ENCODE measurements at regions not wholly inside any gene's neighbourhood (a gene's known extent, or its start where the extent isn't known, plus 50 kb on each side); places are given as distances from the start of the nearest gene placed in this dataset.

DNA sequence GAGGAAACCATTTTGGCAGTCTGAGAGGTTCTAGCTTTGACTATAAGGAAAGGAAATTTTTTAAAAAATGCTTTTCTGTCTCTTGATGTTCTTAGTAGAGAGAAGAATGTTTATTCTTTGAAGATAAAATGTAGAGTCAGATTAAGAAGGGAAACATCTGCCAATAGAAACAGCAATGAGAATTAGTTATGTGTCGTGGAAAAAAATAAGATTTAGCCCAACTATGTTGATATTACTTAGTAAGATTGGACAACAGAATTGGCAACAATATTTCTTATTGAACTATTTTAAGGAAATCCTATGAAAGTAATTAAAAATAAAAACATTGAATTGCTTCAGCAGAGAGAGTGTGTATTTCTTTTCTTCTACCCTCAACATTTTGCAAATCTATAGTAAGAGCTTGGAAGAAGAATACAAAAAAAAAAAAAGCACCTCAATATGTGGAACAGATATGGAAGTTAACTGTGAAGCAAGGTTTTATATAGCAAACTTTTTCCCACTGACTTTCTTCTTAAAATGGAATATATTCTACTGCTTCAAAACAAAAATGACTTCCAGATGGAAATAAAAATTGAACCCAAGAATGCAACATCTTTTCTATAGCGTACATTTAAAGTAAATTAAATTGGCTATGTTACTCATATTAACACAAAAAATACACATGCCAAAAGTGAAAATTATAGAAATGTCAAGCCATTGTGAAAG is 177.9 kb downstream of the FAM124B start:
- no peak overlapping the region for H3K27ac ChIP-seq (ENCODE audit: insufficient read depth, low read depth, low read length)

More for the DNA sequence above, 177.9 kb downstream of the FAM124B start:
- no TSS peak for BruUV-seq (replicated peaks)
- FAIRE-seq (no peak), DNase-seq (ENCODE audit: low read depth, low spot score) (no peak)
- Histone ChIP-seq H3K9me3 (replicated peaks; ENCODE audit: control insufficient read depth, insufficient read depth, low read length) (no peaks in the 10 kb centered on the region), H3K4me1 (ENCODE audit: control insufficient read depth, extremely low read depth, insufficient read depth, low read length) (peaks cover 26% of the 10 kb centered on the region), H3K4me2 (ENCODE audit: insufficient read depth, low read length) (no peak overlapping the region), H3K4me3 (replicated peaks in 1 of 3; ENCODE audit: insufficient read depth in 1 of 3, low read depth in 1 of 3, low read length in 3 of 3) (no peak overlapping the region), H3K36me3 (ENCODE audit: control insufficient read depth in 2 of 2, extremely low read depth in 1 of 2, insufficient read depth in 2 of 2, low read length in 2 of 2) (no peaks in the 10 kb centered on the region), H2AFZ (ENCODE audit: low read depth, low read length) (no peak overlapping the region), H4K20me1 (replicated peaks; ENCODE audit: control insufficient read depth, extremely low read depth, insufficient read depth, low read length) (no peaks in the 10 kb centered on the region), H3K9me1 (replicated peaks; ENCODE audit: control insufficient read depth, extremely low read depth, insufficient read depth, low read length) (no peaks in the 10 kb centered on the region), H3K9ac (replicated peaks; ENCODE audit: extremely low read depth, insufficient read depth, low read length) (no peak overlapping the region), H3K79me2 (ENCODE audit: control insufficient read depth, insufficient read depth, low read length) (no peaks in the 10 kb centered on the region), H3K27me3 (ENCODE audit: control insufficient read depth in 2 of 2, insufficient read depth in 2 of 2, low read length in 2 of 2) (no peaks in the 10 kb centered on the region)
- intact Hi-C loops (cut with micrococcal nuclease) = loop anchor here (5.0 kb wide), 1 partner anchor 183 kb away; no protein-coding TSS in a partner anchor
- TF ChIP-seq JUN (IDR thresholded peaks at IDR 0.05; ENCODE audit: borderline replicate concordance, insufficient read depth, insufficient read length, low read depth) (no peak), MYC (IDR thresholded peaks at IDR 0.05; ENCODE audit: low read depth, low read length) (no peak), FOS (IDR thresholded peaks at IDR 0.05; ENCODE audit: borderline replicate concordance, insufficient read depth, low read length) (no peak), EZH2 (IDR thresholded peaks at IDR 0.05; ENCODE audit: borderline replicate concordance, low read depth, low read length, severe bottlenecking) (no peak), POLR2A (IDR thresholded peaks at IDR 0.05; ENCODE audit: low read depth, low read length) (no peak), GATA2 (IDR thresholded peaks at IDR 0.05; ENCODE audit: insufficient read depth, insufficient read length, low read depth, low read length) (no peak), POLR2AphosphoS5 (IDR thresholded peaks at IDR 0.05; ENCODE audit: insufficient read depth, low read depth, low read length) (no peak)
- TF ChIP-seq, protein P1, sequence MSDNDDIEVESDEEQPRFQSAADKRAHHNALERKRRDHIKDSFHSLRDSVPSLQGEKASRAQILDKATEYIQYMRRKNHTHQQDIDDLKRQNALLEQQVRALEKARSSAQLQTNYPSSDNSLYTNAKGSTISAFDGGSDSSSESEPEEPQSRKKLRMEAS (IDR thresholded peaks at IDR 0.05; ENCODE audit: insufficient read depth, insufficient read length) = no peak
- TF ChIP-seq, protein P2, sequence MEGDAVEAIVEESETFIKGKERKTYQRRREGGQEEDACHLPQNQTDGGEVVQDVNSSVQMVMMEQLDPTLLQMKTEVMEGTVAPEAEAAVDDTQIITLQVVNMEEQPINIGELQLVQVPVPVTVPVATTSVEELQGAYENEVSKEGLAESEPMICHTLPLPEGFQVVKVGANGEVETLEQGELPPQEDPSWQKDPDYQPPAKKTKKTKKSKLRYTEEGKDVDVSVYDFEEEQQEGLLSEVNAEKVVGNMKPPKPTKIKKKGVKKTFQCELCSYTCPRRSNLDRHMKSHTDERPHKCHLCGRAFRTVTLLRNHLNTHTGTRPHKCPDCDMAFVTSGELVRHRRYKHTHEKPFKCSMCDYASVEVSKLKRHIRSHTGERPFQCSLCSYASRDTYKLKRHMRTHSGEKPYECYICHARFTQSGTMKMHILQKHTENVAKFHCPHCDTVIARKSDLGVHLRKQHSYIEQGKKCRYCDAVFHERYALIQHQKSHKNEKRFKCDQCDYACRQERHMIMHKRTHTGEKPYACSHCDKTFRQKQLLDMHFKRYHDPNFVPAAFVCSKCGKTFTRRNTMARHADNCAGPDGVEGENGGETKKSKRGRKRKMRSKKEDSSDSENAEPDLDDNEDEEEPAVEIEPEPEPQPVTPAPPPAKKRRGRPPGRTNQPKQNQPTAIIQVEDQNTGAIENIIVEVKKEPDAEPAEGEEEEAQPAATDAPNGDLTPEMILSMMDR (IDR thresholded peaks at IDR 0.05; ENCODE audit: extremely low read depth in 1 of 2, insufficient read depth in 1 of 2, low read depth in 1 of 2, low read length in 2 of 2) = no peak
- ChIA-PET POLR2A (no interaction called here), CTCF (interaction anchor here (1.7 to 3.3 kb wide), 2 partner anchors 58 to 230 kb away, joined by 5 to 17 read pairs; no protein-coding TSS in a partner anchor)
- dilution Hi-C loops (cut with MboI; ENCODE audit: extremely low pct_ligation_motif_present, low sequenced_read_pairs) = no loop called here

Data from endothelial cell of umbilical vein (primary cell).